ENCODE measurements at regions not wholly inside any gene's neighbourhood (a gene's known extent, or its start where the extent isn't known, plus 50 kb on each side); places are given as distances from the start of the nearest gene placed in this dataset.

DNA sequence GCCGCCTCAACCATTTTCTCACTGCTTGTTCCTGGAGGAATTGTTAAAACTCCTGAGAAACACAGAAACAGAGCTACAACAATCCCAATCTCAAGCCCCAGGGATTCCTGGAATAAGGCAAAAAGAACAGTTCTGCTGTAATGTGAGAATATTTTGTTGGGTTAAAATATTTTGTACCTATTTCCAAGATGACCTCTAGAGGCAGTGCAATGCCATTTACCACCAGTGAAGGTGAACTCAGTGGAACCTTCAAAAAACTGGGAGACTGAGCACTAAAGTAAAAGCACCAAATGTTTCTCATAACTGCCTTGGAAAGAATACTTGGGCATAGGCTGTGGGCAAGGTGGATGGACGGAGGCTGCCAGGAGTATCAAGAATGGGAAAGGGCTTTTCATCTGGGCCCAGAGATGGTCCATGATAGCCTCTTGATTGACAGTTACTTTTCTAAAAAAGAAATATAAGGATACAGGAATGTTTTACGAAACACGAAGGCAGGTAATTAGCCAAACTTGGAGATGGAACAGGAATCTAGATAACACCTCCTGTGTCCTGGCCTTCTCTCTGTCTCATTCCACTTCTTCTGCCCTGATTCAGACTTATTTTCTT, 334.0 kb upstream of the FLRT2 start:
- no peak overlapping the region for H3K4me3 ChIP-seq (ENCODE audit: low read length in 2 of 2)
- no peaks in the 10 kb centered on the region for H3K9me3 ChIP-seq (ENCODE audit: control insufficient read depth in 2 of 2, low read length in 2 of 2)
- no peaks in the 10 kb centered on the region for H3K27me3 ChIP-seq (ENCODE audit: control insufficient read depth in 1 of 2, insufficient read depth in 2 of 2, low read length in 2 of 2)
- no peak overlapping the region for H3K27ac ChIP-seq (ENCODE audit: low read length)
- no peak overlapping the region for H3K9ac ChIP-seq (ENCODE audit: low read length in 2 of 2)
- H3K36me3 ChIP-seq (ENCODE audit: control insufficient read depth in 2 of 2, insufficient read depth in 2 of 2, low read length in 2 of 2), result no peaks in the 10 kb centered on the region
- no peaks in the 10 kb centered on the region for H3K4me1 ChIP-seq (ENCODE audit: control insufficient read depth, insufficient read depth, low read length)

DNA sequence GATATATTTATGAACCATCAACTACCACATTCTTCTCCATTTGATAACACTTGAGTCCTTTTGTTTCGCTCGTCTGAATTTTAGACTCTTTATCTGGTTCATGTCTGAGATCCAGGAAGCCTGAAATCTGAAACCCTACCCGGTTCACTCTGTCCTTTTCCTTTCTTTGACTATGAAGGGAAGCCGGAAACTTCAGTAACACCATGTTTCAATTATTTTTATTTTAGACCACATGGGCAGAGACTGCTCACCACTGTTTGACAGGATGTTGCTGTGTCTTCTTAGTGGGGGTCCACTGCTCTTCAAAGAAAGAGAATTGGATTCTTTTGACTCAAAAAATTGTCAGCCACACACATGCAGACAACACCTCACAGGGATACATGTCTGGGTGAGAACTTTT, 331.9 kb upstream of the FLRT2 start:
- H3K4me1 ChIP-seq (ENCODE audit: control insufficient read depth, insufficient read depth, low read length), result no peaks in the 10 kb centered on the region
- no peaks in the 10 kb centered on the region for H3K27me3 ChIP-seq (ENCODE audit: control insufficient read depth in 1 of 2, insufficient read depth in 2 of 2, low read length in 2 of 2)
- no peak overlapping the region for H3K4me3 ChIP-seq (ENCODE audit: low read length in 2 of 2)
- H3K9me3 ChIP-seq (ENCODE audit: control insufficient read depth in 2 of 2, low read length in 2 of 2), result no peaks in the 10 kb centered on the region
- no peak overlapping the region for H3K9ac ChIP-seq (ENCODE audit: low read length in 2 of 2)
- no peaks in the 10 kb centered on the region for H3K36me3 ChIP-seq (ENCODE audit: control insufficient read depth in 2 of 2, insufficient read depth in 2 of 2, low read length in 2 of 2)
- no peak overlapping the region for H3K27ac ChIP-seq (ENCODE audit: low read length)

DNA sequence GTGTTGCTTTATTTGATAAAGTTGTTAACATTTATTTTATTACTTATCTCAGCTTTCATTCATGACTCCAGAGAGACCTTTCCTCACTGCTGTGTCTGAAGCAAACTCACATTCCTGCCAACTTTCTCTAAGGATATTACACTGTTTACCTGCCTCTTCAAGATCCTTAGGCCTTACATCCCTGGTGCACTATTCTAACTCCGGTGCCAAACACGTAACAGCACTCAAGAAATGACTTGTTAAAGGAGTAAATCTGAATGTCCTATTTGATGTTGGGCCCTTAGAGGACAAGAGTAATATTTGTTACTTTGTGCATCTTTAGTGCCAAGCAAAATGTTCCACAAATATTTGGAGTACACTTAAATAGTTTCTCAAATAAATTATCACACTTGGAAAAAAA, 324.1 kb upstream of the FLRT2 start:
- Histone ChIP-seq H3K9me3 (ENCODE audit: control insufficient read depth in 2 of 2, low read length in 2 of 2) (no peaks in the 10 kb centered on the region), H3K27ac (ENCODE audit: low read length) (no peak overlapping the region), H3K36me3 (ENCODE audit: control insufficient read depth in 2 of 2, insufficient read depth in 2 of 2, low read length in 2 of 2) (no peaks in the 10 kb centered on the region), H3K4me3 (ENCODE audit: low read length in 2 of 2) (no peak overlapping the region), H3K27me3 (ENCODE audit: control insufficient read depth in 1 of 2, insufficient read depth in 2 of 2, low read length in 2 of 2) (no peaks in the 10 kb centered on the region), H3K4me1 (ENCODE audit: control insufficient read depth, insufficient read depth, low read length) (no peaks in the 10 kb centered on the region), H3K9ac (ENCODE audit: low read length in 2 of 2) (no peak overlapping the region)

DNA sequence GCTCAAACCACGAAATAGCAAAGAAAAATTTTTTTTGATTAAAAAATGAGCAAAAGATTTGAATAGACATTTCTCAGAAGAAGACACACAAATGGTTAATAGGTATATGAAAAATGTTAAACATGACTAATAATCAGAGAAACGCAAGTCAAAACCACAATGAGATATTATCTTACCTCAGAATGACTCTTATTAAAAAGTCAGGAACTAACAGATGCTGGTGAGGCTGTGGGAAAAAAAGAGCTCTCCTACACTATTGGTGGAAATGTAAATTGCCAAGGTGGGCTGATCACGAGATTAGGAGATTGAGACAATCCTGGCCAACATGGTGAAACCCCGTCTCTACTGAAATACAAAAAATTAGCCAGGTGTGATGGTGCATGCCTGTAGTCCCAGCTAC, 315.5 kb upstream of the FLRT2 start:
- Histone ChIP-seq H3K4me3 (ENCODE audit: low read length in 2 of 2) (no peak overlapping the region), H3K4me1 (ENCODE audit: control insufficient read depth, insufficient read depth, low read length) (no peaks in the 10 kb centered on the region), H3K27ac (ENCODE audit: low read length) (no peak overlapping the region), H3K27me3 (ENCODE audit: control insufficient read depth in 1 of 2, insufficient read depth in 2 of 2, low read length in 2 of 2) (no peaks in the 10 kb centered on the region), H3K36me3 (ENCODE audit: control insufficient read depth in 2 of 2, insufficient read depth in 2 of 2, low read length in 2 of 2) (no peaks in the 10 kb centered on the region), H3K9me3 (ENCODE audit: control insufficient read depth in 2 of 2, low read length in 2 of 2) (no peaks in the 10 kb centered on the region), H3K9ac (ENCODE audit: low read length in 2 of 2) (no peak overlapping the region)

DNA sequence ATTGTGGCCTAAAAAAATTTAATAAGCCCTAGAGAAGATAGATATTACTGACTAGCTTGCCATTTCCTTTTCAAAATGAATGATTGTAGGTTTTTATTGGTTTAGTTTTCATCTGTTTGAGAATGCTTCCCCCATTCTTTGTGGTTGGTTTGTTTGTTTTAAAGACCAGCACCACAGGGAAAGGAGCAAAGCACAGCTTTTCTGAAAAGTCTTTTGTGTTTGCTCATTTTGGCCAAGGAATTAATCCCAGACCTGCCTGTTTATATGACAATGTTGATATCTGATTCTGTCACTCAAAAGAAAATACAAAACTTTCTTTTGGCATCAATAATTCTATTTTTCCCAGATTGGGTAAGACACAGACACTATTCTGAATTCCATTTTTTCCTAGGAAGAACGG, 312.5 kb upstream of the FLRT2 start:
- Histone ChIP-seq H3K27me3 (ENCODE audit: control insufficient read depth in 1 of 2, insufficient read depth in 2 of 2, low read length in 2 of 2) (no peaks in the 10 kb centered on the region), H3K9ac (ENCODE audit: low read length in 2 of 2) (no peak overlapping the region), H3K36me3 (ENCODE audit: control insufficient read depth in 2 of 2, insufficient read depth in 2 of 2, low read length in 2 of 2) (no peaks in the 10 kb centered on the region), H3K4me3 (ENCODE audit: low read length in 2 of 2) (no peak overlapping the region), H3K27ac (ENCODE audit: low read length) (no peak overlapping the region), H3K9me3 (ENCODE audit: control insufficient read depth in 2 of 2, low read length in 2 of 2) (no peaks in the 10 kb centered on the region), H3K4me1 (ENCODE audit: control insufficient read depth, insufficient read depth, low read length) (no peaks in the 10 kb centered on the region)

DNA sequence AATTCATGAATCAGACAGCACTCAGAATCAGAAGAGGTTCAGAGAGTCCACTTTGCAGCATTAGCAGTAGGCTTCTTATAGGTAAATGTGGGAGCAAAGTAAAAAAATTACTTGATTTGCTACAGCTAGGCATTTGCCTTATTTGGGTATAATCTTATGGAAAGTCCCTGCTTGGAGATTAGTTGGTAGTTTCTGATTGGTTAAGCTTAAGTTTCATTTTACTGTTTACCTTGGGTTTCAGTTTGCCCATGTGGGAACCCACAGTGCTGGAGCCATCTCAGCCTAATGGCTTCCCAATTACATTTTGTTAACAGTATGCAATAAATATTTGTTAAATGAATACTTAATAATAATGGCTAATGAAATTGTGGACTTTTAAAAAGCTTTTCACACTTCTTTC, 311.0 kb upstream of the FLRT2 start:
- no peak overlapping the region for H3K4me3 ChIP-seq (ENCODE audit: low read length in 2 of 2)
- H3K27ac ChIP-seq (ENCODE audit: low read length), result no peak overlapping the region
- no peaks in the 10 kb centered on the region for H3K36me3 ChIP-seq (ENCODE audit: control insufficient read depth in 2 of 2, insufficient read depth in 2 of 2, low read length in 2 of 2)
- H3K9me3 ChIP-seq (ENCODE audit: control insufficient read depth in 2 of 2, low read length in 2 of 2), result no peaks in the 10 kb centered on the region
- no peak overlapping the region for H3K9ac ChIP-seq (ENCODE audit: low read length in 2 of 2)
- no peaks in the 10 kb centered on the region for H3K27me3 ChIP-seq (ENCODE audit: control insufficient read depth in 1 of 2, insufficient read depth in 2 of 2, low read length in 2 of 2)
- H3K4me1 ChIP-seq (ENCODE audit: control insufficient read depth, insufficient read depth, low read length), result no peaks in the 10 kb centered on the region

DNA sequence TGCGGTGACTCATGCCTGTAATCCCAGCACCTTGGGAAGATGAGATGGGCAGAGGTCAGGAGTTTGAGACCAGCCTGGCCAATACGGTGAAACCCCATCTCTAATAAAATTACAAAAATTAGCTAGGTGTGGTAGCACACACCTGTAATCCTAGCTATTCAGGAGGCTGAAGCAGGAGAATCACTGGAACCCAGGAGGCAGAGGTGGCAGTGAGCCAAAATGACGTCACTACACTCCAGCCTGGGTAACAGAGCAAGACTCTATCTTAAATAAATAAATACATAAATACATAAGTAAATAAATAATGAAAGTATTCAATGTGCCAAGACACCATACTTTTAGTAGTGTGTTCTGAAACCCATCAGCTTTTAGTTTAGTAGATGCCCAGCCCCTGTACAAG, 308.1 kb upstream of the FLRT2 start:
- H3K27ac ChIP-seq (ENCODE audit: low read length), result no peak overlapping the region
- H3K9ac ChIP-seq (ENCODE audit: low read length in 2 of 2), result no peak overlapping the region
- no peaks in the 10 kb centered on the region for H3K27me3 ChIP-seq (ENCODE audit: control insufficient read depth in 1 of 2, insufficient read depth in 2 of 2, low read length in 2 of 2)
- no peaks in the 10 kb centered on the region for H3K9me3 ChIP-seq (ENCODE audit: control insufficient read depth in 2 of 2, low read length in 2 of 2)
- no peaks in the 10 kb centered on the region for H3K4me1 ChIP-seq (ENCODE audit: control insufficient read depth, insufficient read depth, low read length)
- H3K4me3 ChIP-seq (ENCODE audit: low read length in 2 of 2), result no peak overlapping the region
- H3K36me3 ChIP-seq (ENCODE audit: control insufficient read depth in 2 of 2, insufficient read depth in 2 of 2, low read length in 2 of 2), result no peaks in the 10 kb centered on the region

DNA sequence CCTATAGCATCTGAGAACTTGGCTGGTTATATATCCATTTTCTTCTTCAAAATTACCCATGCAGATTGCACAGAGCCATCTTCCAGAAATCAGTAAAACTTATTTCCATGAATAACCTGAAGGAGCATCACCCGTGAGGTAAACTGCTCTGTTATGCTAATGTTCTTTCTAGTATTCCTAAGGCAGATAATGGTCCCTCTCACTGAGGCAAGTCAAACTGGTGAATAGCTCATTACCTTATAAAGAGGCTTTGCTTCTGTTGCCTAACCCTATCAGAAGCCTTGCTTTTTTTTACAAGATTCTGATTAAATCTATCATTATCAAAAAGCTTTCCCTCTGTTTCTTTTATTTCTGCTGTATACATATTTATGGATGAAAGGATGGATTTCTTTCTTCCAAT, 307.6 kb upstream of the FLRT2 start:
- Histone ChIP-seq H3K9ac (ENCODE audit: low read length in 2 of 2) (no peak overlapping the region), H3K4me1 (ENCODE audit: control insufficient read depth, insufficient read depth, low read length) (no peaks in the 10 kb centered on the region), H3K9me3 (ENCODE audit: control insufficient read depth in 2 of 2, low read length in 2 of 2) (no peaks in the 10 kb centered on the region), H3K27ac (ENCODE audit: low read length) (no peak overlapping the region), H3K27me3 (ENCODE audit: control insufficient read depth in 1 of 2, insufficient read depth in 2 of 2, low read length in 2 of 2) (no peaks in the 10 kb centered on the region), H3K4me3 (ENCODE audit: low read length in 2 of 2) (no peak overlapping the region), H3K36me3 (ENCODE audit: control insufficient read depth in 2 of 2, insufficient read depth in 2 of 2, low read length in 2 of 2) (no peaks in the 10 kb centered on the region)

DNA sequence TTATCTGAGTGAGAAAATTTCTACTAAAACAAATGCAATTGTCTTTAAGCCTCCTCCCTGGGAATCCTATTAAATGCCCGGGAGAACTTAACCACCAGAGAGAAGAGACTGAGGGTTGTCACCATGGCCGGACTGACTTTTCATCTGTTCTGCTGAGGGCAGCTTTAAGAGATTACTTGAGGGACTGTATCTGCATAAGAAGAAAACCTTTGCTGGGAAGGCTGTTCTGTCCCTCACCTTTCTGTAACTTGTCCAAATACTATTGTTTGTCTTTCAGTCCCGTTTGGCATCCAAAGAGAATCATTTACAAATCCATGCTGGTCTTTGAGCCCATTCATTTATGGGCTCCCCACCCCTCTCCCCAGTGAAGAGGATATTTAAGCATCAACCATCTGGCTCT, 306.3 kb upstream of the FLRT2 start:
- H3K27ac ChIP-seq (ENCODE audit: low read length), result no peak overlapping the region
- no peak overlapping the region for H3K4me3 ChIP-seq (ENCODE audit: low read length in 2 of 2)
- no peaks in the 10 kb centered on the region for H3K9me3 ChIP-seq (ENCODE audit: control insufficient read depth in 2 of 2, low read length in 2 of 2)
- no peaks in the 10 kb centered on the region for H3K4me1 ChIP-seq (ENCODE audit: control insufficient read depth, insufficient read depth, low read length)
- H3K27me3 ChIP-seq (ENCODE audit: control insufficient read depth in 1 of 2, insufficient read depth in 2 of 2, low read length in 2 of 2), result no peaks in the 10 kb centered on the region
- no peak overlapping the region for H3K9ac ChIP-seq (ENCODE audit: low read length in 2 of 2)
- H3K36me3 ChIP-seq (ENCODE audit: control insufficient read depth in 2 of 2, insufficient read depth in 2 of 2, low read length in 2 of 2), result no peaks in the 10 kb centered on the region

DNA sequence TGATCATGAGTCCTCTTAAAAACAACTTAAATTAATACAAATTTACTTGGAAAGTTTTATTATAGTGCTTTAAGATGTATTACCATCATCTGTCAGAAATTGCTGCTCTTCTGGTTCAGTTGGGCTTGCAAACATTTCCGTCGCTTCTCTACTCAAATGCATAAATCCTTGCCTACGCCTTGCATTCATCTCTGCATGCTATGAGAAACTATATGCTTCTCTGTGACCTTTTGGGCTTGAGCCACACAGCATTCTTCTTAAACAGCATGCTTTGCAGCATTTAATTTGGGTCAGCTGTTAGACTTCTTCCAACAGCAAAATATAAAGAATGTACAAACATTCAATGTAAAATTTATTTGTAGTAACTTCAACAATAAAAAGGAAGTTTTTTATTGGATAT, 305.7 kb upstream of the FLRT2 start:
- H3K9me3 ChIP-seq (ENCODE audit: control insufficient read depth in 2 of 2, low read length in 2 of 2), result no peaks in the 10 kb centered on the region
- no peaks in the 10 kb centered on the region for H3K27me3 ChIP-seq (ENCODE audit: control insufficient read depth in 1 of 2, insufficient read depth in 2 of 2, low read length in 2 of 2)
- H3K36me3 ChIP-seq (ENCODE audit: control insufficient read depth in 2 of 2, insufficient read depth in 2 of 2, low read length in 2 of 2), result no peaks in the 10 kb centered on the region
- no peak overlapping the region for H3K27ac ChIP-seq (ENCODE audit: low read length)
- no peak overlapping the region for H3K4me3 ChIP-seq (ENCODE audit: low read length in 2 of 2)
- no peaks in the 10 kb centered on the region for H3K4me1 ChIP-seq (ENCODE audit: control insufficient read depth, insufficient read depth, low read length)
- no peak overlapping the region for H3K9ac ChIP-seq (ENCODE audit: low read length in 2 of 2)

DNA sequence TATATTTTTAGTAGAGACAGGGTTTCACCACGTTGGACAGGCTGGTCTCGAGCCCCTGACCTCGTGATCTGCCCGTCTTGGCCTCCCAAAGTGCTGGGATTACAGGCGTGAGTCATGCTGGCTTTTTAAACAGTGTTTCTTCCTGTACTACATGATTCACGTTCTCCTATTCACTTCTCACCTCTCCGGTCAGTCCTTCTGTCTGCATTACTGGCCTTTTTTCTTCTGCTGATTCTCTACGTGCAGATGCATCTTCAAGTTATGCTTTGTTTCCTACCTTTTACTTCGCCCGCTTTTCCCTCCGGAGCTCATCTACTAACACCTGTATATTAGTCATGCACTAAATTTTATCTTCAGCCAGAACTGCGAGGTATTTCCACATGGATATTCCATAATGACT, 296.2 kb upstream of the FLRT2 start:
- H3K9me3 ChIP-seq (ENCODE audit: control insufficient read depth in 2 of 2, low read length in 2 of 2), result peaks cover 0 to 3% of the 10 kb centered on the region in 2 donors
- H3K4me3 ChIP-seq (ENCODE audit: low read length in 2 of 2), result no peak overlapping the region
- no peaks in the 10 kb centered on the region for H3K4me1 ChIP-seq (ENCODE audit: control insufficient read depth, insufficient read depth, low read length)
- H3K9ac ChIP-seq (ENCODE audit: low read length in 2 of 2), result no peak overlapping the region
- H3K36me3 ChIP-seq (ENCODE audit: control insufficient read depth in 2 of 2, insufficient read depth in 2 of 2, low read length in 2 of 2), result no peaks in the 10 kb centered on the region
- H3K27me3 ChIP-seq (ENCODE audit: control insufficient read depth in 1 of 2, insufficient read depth in 2 of 2, low read length in 2 of 2), result no peaks in the 10 kb centered on the region
- no peak overlapping the region for H3K27ac ChIP-seq (ENCODE audit: low read length)
